ENCODE measurements at regions not wholly inside any gene's neighbourhood (a gene's known extent, or its start where the extent isn't known, plus 50 kb on each side); places are given as distances from the start of the nearest gene placed in this dataset.
"Not testable (repeated sequence)": the region's sequence is repeated elsewhere in the genome, so short reads cannot be mapped to it uniquely, and the experiment has no call there.

DNA sequence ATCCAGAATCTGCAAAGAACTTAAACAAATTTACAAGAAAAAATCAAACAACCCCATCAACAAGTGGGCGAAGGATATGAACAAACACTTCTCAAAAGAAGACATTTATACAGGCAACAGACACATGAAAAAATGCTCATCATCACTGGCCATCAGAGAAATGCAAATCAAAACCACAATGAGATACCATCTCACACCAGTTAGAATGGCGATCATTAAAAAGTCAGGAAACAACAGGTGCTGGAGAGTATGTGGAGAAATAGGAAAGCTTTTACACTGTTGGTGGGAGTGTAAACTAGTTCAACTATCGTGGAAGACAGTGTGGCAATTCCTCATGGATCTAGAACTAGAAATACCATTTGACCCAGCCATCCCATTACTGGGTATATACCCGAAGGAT lies 121.4 kb upstream of the RGS6 start:
- H3K27me3 ChIP-seq (ENCODE audit: control insufficient read depth, insufficient read depth, low read length); DNase-seq; H3K36me3 ChIP-seq (ENCODE audit: control insufficient read depth, insufficient read depth, low read length); intact Hi-C loops (cut with micrococcal nuclease); H3K9me3 Mint-ChIP-seq; ATAC-seq; H3K4me1 Mint-ChIP-seq; H3K27ac ChIP-seq (ENCODE audit: low read length); H3K36me3 Mint-ChIP-seq; H3K4me3 ChIP-seq (ENCODE audit: low read length); H3K4me3 Mint-ChIP-seq; H3K27ac Mint-ChIP-seq; H3K9me3 ChIP-seq (ENCODE audit: control insufficient read depth, insufficient read depth, low read length); H3K4me1 ChIP-seq (ENCODE audit: control insufficient read depth, insufficient read depth, low read length): not testable (repeated sequence)
- peaks cover 8 to 23% of the 10 kb centered on the region in 2 donors for H3K27me3 Mint-ChIP-seq (ENCODE audit: low read depth in 2 of 2)
- 89% methylated on average over 2 of the region's 4 CpGs for WGBS (ENCODE audit: insufficient coverage)

DNA sequence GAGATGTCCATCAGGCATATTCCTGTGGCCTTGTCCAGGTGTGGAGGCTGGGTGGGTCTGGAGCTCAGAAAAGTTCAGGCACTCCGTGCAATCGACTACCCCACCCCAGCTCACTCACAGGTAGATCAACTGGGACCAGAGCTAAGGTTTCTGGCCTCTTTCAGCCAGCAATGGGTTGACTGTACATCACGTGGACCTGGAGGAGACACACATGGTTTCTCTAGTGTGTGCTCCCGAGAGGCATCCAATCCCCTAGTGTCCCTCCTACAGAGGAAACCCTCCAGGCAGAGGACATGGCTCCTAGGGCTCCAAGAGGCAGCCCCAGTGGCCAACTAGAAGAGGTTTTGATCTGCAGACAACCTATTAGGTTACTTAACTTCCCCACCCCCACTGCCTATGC lies 119.5 kb upstream of the RGS6 start:
- Mint-ChIP-seq H3K9me3 (no peaks in the 10 kb centered on the region), H3K27me3 (ENCODE audit: low read depth in 2 of 2) (peaks cover 5 to 18% of the 10 kb centered on the region in 2 donors), H3K4me3 (no peak overlapping the region), H3K27ac (no peak overlapping the region), H3K36me3 (no peaks in the 10 kb centered on the region), H3K4me1 (no peaks in the 10 kb centered on the region)
- intact Hi-C loops (cut with micrococcal nuclease): no loop called here
- ATAC-seq (no peak), DNase-seq (no peak)
- Histone ChIP-seq H3K4me3 (ENCODE audit: low read length) (no peak overlapping the region), H3K27me3 (ENCODE audit: control insufficient read depth, insufficient read depth, low read length) (peaks cover 3% of the 10 kb centered on the region), H3K36me3 (ENCODE audit: control insufficient read depth, insufficient read depth, low read length) (no peaks in the 10 kb centered on the region), H3K4me1 (ENCODE audit: control insufficient read depth, insufficient read depth, low read length) (no peaks in the 10 kb centered on the region), H3K27ac (ENCODE audit: low read length) (no peak overlapping the region), H3K9me3 (ENCODE audit: control insufficient read depth, insufficient read depth, low read length) (no peaks in the 10 kb centered on the region)
- TF ChIP-seq, protein P1, sequence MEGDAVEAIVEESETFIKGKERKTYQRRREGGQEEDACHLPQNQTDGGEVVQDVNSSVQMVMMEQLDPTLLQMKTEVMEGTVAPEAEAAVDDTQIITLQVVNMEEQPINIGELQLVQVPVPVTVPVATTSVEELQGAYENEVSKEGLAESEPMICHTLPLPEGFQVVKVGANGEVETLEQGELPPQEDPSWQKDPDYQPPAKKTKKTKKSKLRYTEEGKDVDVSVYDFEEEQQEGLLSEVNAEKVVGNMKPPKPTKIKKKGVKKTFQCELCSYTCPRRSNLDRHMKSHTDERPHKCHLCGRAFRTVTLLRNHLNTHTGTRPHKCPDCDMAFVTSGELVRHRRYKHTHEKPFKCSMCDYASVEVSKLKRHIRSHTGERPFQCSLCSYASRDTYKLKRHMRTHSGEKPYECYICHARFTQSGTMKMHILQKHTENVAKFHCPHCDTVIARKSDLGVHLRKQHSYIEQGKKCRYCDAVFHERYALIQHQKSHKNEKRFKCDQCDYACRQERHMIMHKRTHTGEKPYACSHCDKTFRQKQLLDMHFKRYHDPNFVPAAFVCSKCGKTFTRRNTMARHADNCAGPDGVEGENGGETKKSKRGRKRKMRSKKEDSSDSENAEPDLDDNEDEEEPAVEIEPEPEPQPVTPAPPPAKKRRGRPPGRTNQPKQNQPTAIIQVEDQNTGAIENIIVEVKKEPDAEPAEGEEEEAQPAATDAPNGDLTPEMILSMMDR (IDR thresholded peaks at IDR 0.05): no peak
- 67% methylated on average over 4 of the region's 4 CpGs for WGBS (ENCODE audit: insufficient coverage)

DNA sequence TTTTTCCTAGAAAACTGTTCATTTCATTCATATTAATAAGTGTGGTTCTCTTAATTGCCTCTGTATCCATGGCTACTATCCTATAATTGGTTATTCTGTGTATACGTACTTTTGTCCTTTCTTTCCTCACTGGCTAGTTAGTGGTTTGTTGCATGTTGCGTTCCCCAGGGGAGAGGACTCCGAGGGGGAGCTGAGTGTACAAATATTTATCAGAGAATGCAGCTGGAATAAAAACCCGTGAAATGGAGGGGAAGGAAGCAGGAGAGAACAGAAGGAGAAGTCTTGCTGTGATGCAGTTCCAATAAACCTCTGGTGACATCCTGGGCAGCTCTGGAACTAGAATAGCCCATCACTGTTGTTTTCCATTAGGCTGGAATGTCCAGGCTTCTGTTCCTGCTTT lies 117.1 kb upstream of the RGS6 start:
- TF ChIP-seq, protein P1 (IDR thresholded peaks at IDR 0.05): no peak
- H3K36me3 Mint-ChIP-seq: no peaks in the 10 kb centered on the region
- intact Hi-C loops (cut with micrococcal nuclease): no loop called here
- Histone ChIP-seq H3K27ac (ENCODE audit: low read length) (no peak overlapping the region), H3K4me3 (ENCODE audit: low read length) (no peak overlapping the region), H3K4me1 (ENCODE audit: control insufficient read depth, insufficient read depth, low read length) (no peaks in the 10 kb centered on the region), H3K36me3 (ENCODE audit: control insufficient read depth, insufficient read depth, low read length) (no peaks in the 10 kb centered on the region), H3K27me3 (ENCODE audit: control insufficient read depth, insufficient read depth, low read length) (peaks cover 3% of the 10 kb centered on the region), H3K9me3 (ENCODE audit: control insufficient read depth, insufficient read depth, low read length) (no peaks in the 10 kb centered on the region)
- DNase-seq: no peak
- H3K4me1 Mint-ChIP-seq: no peaks in the 10 kb centered on the region
- no peak overlapping the region for H3K27ac Mint-ChIP-seq
- ATAC-seq: no peak
- H3K9me3 Mint-ChIP-seq: no peaks in the 10 kb centered on the region
- no peak overlapping the region for H3K4me3 Mint-ChIP-seq
- 28% methylated on average over 4 of the region's 4 CpGs for WGBS (ENCODE audit: insufficient coverage)
- H3K27me3 Mint-ChIP-seq (ENCODE audit: low read depth in 2 of 2): peaks cover 10 to 38% of the 10 kb centered on the region in 2 donors

DNA sequence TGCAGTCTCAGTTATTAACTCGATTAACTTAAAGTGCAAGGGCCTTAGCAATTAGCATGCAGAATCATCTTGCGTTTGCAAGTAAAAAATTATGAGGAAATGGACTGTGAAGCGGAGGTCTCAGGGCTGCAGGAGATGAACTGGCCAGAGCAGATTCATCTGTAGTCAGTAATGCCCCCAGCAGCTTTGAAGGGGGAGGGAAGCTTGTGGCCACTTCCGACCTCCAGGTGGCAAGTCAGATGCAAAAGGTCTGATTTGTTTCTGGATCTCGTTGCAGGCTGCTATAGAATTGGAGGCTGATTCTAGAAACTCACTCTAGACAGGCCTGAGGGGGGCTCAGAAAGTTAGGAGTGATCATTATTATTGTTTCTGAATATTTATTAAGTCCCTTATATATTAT lies 107.4 kb upstream of the RGS6 start:
- DNase-seq (no peak), ATAC-seq (no peak)
- Mint-ChIP-seq H3K27me3 (ENCODE audit: low read depth in 2 of 2) (peaks cover 3 to 41% of the 10 kb centered on the region in 2 donors), H3K4me1 (no peaks in the 10 kb centered on the region), H3K9me3 (no peaks in the 10 kb centered on the region), H3K36me3 (no peaks in the 10 kb centered on the region), H3K27ac (no peak overlapping the region), H3K4me3 (no peak overlapping the region)
- no peak overlapping the region for H3K27ac ChIP-seq (ENCODE audit: low read length)
- TF ChIP-seq, protein P1 (IDR thresholded peaks at IDR 0.05): no peak
- no peaks in the 10 kb centered on the region for H3K9me3 ChIP-seq (ENCODE audit: control insufficient read depth, insufficient read depth, low read length)
- 82% methylated on average over 5 of the region's 5 CpGs for WGBS (ENCODE audit: insufficient coverage)
- H3K4me1 ChIP-seq (ENCODE audit: control insufficient read depth, insufficient read depth, low read length): no peaks in the 10 kb centered on the region
- no peaks in the 10 kb centered on the region for H3K27me3 ChIP-seq (ENCODE audit: control insufficient read depth, insufficient read depth, low read length)
- intact Hi-C loops (cut with micrococcal nuclease): no loop called here
- no peak overlapping the region for H3K4me3 ChIP-seq (ENCODE audit: low read length)
- no peaks in the 10 kb centered on the region for H3K36me3 ChIP-seq (ENCODE audit: control insufficient read depth, insufficient read depth, low read length)
